ENCODE measurements at regions not wholly inside any gene's neighbourhood (a gene's known extent, or its start where the extent isn't known, plus 50 kb on each side); places are given as distances from the start of the nearest gene placed in this dataset.

- TF ChIP-seq CTCF (conservative IDR thresholded peaks at IDR 0.05; ENCODE audit: low read length) (no peak), EZH2phosphoT487 (IDR thresholded peaks at IDR 0.05; ENCODE audit: borderline replicate concordance) (no peak)
These were observed 312.8 kb upstream of the PRKCQ start for GRCh38 chr10:6892864-6893263.

Data from Loucy (cell line).